GM23338 (cell line): ENCODE measurements at regions not wholly inside any gene's neighbourhood (a gene's known extent, or its start where the extent isn't known, plus 50 kb on each side); places are given as distances from the start of the nearest gene placed in this dataset.

ENCODE experiments used
- ATAC-seq: fragments of 200-7000 bp; cut with Tn5 transposase; 3 replicates; pipeline ENCODE4 v1.9.1; 2020
- DNase-seq: peaks from one replicate; pipeline ENCODE4 v3.0.0-alpha.2; 2015; ENCODE audit warnings: low spot score
- H2AFZ ChIP-seq: fragments of 200-600 bp; sonication (generic); 2 replicates; pipeline ENCODE4 v1.8.0; 2016; ENCODE audit warnings: antibody characterized with exemption, mild to moderate bottlenecking, moderate library complexity
- H3F3A ChIP-seq: fragments of 200-600 bp; sonication (generic); replicated peaks from 2 replicates; pipeline ENCODE4 v1.8.0; 2017; ENCODE audit warnings: antibody characterized with exemption, mixed run types, low read depth
- H3K27ac ChIP-seq: fragments of 200-600 bp; sonication (generic); 2 replicates; pipeline ENCODE4 v1.6.1; 2016; ENCODE audit warnings: low read depth
- H3K27me3 ChIP-seq: fragments of 200-600 bp; sonication (generic); 2 replicates; pipeline ENCODE4 v1.8.0; 2016; ENCODE audit warnings: mild to moderate bottlenecking, mixed run types, moderate library complexity; ENCODE audit not compliant: insufficient read depth
- H3K36me3 ChIP-seq: fragments of 200-600 bp; sonication (generic); 2 replicates; pipeline ENCODE4 v1.8.0; 2016; ENCODE audit warnings: mild to moderate bottlenecking; ENCODE audit not compliant: insufficient read depth
- H3K4me1 ChIP-seq: fragments of 200-600 bp; sonication (generic); 2 replicates; pipeline ENCODE4 v1.8.0; 2016; ENCODE audit warnings: mild to moderate bottlenecking, moderate library complexity; ENCODE audit not compliant: insufficient read depth
- H3K4me2 ChIP-seq: fragments of 200-600 bp; sonication (generic); 2 replicates; pipeline ENCODE4 v1.7.1; 2017; ENCODE audit warnings: mixed run types
- H3K4me3 ChIP-seq: fragments of 200-600 bp; sonication (generic); 2 replicates; pipeline ENCODE4 v1.6.1; 2016; ENCODE audit warnings: mixed run types
- H3K79me2 ChIP-seq: fragments of 200-600 bp; sonication (generic); replicated peaks from 2 replicates; pipeline ENCODE4 v1.8.0; 2017; ENCODE audit warnings: mild to moderate bottlenecking; ENCODE audit not compliant: insufficient read depth
- H3K9me2 ChIP-seq: fragments of 200-600 bp; sonication (generic); 2 replicates; pipeline ENCODE4 v1.8.0; 2017; ENCODE audit not compliant: insufficient read depth
- H4K20me1 ChIP-seq: fragments of 200-600 bp; sonication (generic); replicated peaks from 2 replicates; pipeline ENCODE4 v1.8.0; 2017; ENCODE audit warnings: mild to moderate bottlenecking; ENCODE audit not compliant: insufficient read depth
- H3K27ac Mint-ChIP-seq: 2 replicates; pipeline ENCODE4 v1.8.0; 2020; ENCODE audit warnings: inconsistent platforms, mild to moderate bottlenecking, moderate library complexity, mixed read lengths
- H3K27me3 Mint-ChIP-seq: 3 replicates; pipeline ENCODE4 v1.8.0; 2022; ENCODE audit warnings: low read depth, mild to moderate bottlenecking, moderate library complexity, mixed read lengths, inconsistent platforms; ENCODE audit not compliant: insufficient read depth, poor library complexity
- H3K36me3 Mint-ChIP-seq: 3 replicates; pipeline ENCODE4 v1.8.0; 2021; ENCODE audit warnings: low read depth, mild to moderate bottlenecking, inconsistent platforms, moderate library complexity, mixed read lengths
- H3K4me1 Mint-ChIP-seq: 3 replicates; pipeline ENCODE4 v1.8.0; 2020; ENCODE audit warnings: mild to moderate bottlenecking, inconsistent platforms, mixed read lengths
- H3K4me3 Mint-ChIP-seq: 3 replicates; pipeline ENCODE4 v1.8.0; 2021; ENCODE audit warnings: moderate library complexity, mild to moderate bottlenecking, inconsistent platforms, mixed read lengths
- H3K9me3 Mint-ChIP-seq: 3 replicates; pipeline ENCODE4 v1.8.0; 2020; ENCODE audit warnings: moderate library complexity, mild to moderate bottlenecking, inconsistent platforms, mixed read lengths
- CTCF ChIP-seq, 2 experiments: fragments of 200-600 bp in 1 of 2; sonication (generic) in 1 of 2; conservative IDR thresholded peaks; 2 replicates each; pipeline versions ENCODE4 v1.5.1 to v1.6.1; 2016 to 2017; ENCODE audit warnings: antibody characterized with exemption in 2 of 2, low read depth in 2 of 2, mild to moderate bottlenecking in 2 of 2, moderate library complexity in 1 of 2
- ETS1 ChIP-seq: IDR thresholded peaks from 2 replicates; pipeline ENCODE4 v1.6.1; 2016; ENCODE audit warnings: antibody characterized with exemption
- EZH2 ChIP-seq: fragments of 200-600 bp; sonication (generic); IDR thresholded peaks from one replicate; pipeline ENCODE4 v1.8.0; 2017; ENCODE audit warnings: antibody characterized with exemption, mild to moderate bottlenecking, low read depth; ENCODE audit not compliant: unreplicated experiment
- POLR2AphosphoS5 ChIP-seq: IDR thresholded peaks from 2 replicates; pipeline ENCODE4 v1.6.1; 2016; ENCODE audit warnings: antibody characterized with exemption, low read depth
- REST ChIP-seq: IDR thresholded peaks from one replicate; pipeline ENCODE4 v1.6.1; 2018; ENCODE audit warnings: antibody characterized with exemption; ENCODE audit not compliant: unreplicated experiment
- STAT1 ChIP-seq: IDR thresholded peaks from one replicate; pipeline ENCODE4 v1.6.1; 2016; ENCODE audit warnings: antibody characterized with exemption; ENCODE audit not compliant: unreplicated experiment
- ZNF114 ChIP-seq: fragments of 250-450 bp; sonication (Bioruptor Pico); IDR thresholded peaks from 2 replicates; pipeline ENCODE4 v1.5.0; 2020; ENCODE audit warnings: mild to moderate bottlenecking, moderate library complexity
- ZNF331 ChIP-seq: fragments of 250-450 bp; sonication (Bioruptor Pico); IDR thresholded peaks from 2 replicates; pipeline ENCODE4 v1.5.0; 2020; ENCODE audit warnings: low read depth, mild to moderate bottlenecking, moderate library complexity

- no peak for TF ChIP-seq ETS1
- TF ChIP-seq POLR2AphosphoS5: no peak
- no peak for TF ChIP-seq REST
- TF ChIP-seq ZNF114 (CRISPR knock-in tag): no peak
These were observed 247.4 kb downstream of the SOX11 start (continued) for GRCh38 chr2:5939553-5939952.

- H3K9me3 Mint-ChIP-seq: peaks cover 52% of the 10 kb centered on the region
- Histone ChIP-seq H4K20me1 (no peaks in the 10 kb centered on the region), H3K4me1 (no peaks in the 10 kb centered on the region), H3K4me2 (no peak overlapping the region), H3K36me3 (no peaks in the 10 kb centered on the region; the same call in 1 of the 2 replicates), H3K27ac (no peak overlapping the region), H3K4me3 (no peak overlapping the region), H2AFZ (no peak overlapping the region), H3K27me3 (no peaks in the 10 kb centered on the region), H3K79me2 (no peaks in the 10 kb centered on the region), H3F3A (no peaks in the 10 kb centered on the region), H3K9me2 (no peaks in the 10 kb centered on the region; the same call in 1 of the 2 replicates)
- DNase-seq (no peak), ATAC-seq (no peak)
- H3K27me3 Mint-ChIP-seq: peaks cover 3% of the 10 kb centered on the region
- H3K36me3 Mint-ChIP-seq: peaks cover 5% of the 10 kb centered on the region; the same call in 2 of the 3 replicates
- peaks cover 14% of the 10 kb centered on the region for H3K4me1 Mint-ChIP-seq
- TF ChIP-seq REST: no peak
- TF ChIP-seq STAT1: no peak
- TF ChIP-seq ZNF331 (CRISPR knock-in tag): no peak
- TF ChIP-seq POLR2AphosphoS5: no peak
- no peak for TF ChIP-seq CTCF (conservative IDR thresholded peaks at IDR 0.05; ENCODE audit: low read depth in 2 of 2)
- no peak for TF ChIP-seq EZH2
- no peak for TF ChIP-seq ZNF114 (CRISPR knock-in tag)
- no peak for TF ChIP-seq ETS1
- H3K27ac Mint-ChIP-seq: no peak overlapping the region
- H3K4me3 Mint-ChIP-seq: no peak overlapping the region
These were observed 248.7 kb downstream of the SOX11 start for GRCh38 chr2:5940596-5941535.
